ENCODE measurements at regions not wholly inside any gene's neighbourhood (a gene's known extent, or its start where the extent isn't known, plus 50 kb on each side); places are given as distances from the start of the nearest gene placed in this dataset.

GRCh38 chr3:72407766-72408165 lies 440.5 kb downstream of the SHQ1 start:
- TF ChIP-seq, protein P1, sequence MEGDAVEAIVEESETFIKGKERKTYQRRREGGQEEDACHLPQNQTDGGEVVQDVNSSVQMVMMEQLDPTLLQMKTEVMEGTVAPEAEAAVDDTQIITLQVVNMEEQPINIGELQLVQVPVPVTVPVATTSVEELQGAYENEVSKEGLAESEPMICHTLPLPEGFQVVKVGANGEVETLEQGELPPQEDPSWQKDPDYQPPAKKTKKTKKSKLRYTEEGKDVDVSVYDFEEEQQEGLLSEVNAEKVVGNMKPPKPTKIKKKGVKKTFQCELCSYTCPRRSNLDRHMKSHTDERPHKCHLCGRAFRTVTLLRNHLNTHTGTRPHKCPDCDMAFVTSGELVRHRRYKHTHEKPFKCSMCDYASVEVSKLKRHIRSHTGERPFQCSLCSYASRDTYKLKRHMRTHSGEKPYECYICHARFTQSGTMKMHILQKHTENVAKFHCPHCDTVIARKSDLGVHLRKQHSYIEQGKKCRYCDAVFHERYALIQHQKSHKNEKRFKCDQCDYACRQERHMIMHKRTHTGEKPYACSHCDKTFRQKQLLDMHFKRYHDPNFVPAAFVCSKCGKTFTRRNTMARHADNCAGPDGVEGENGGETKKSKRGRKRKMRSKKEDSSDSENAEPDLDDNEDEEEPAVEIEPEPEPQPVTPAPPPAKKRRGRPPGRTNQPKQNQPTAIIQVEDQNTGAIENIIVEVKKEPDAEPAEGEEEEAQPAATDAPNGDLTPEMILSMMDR (IDR thresholded peaks at IDR 0.05; ENCODE audit: poor library complexity) = no peak
- TF ChIP-seq EZH2 (IDR thresholded peaks at IDR 0.05; ENCODE audit: borderline replicate concordance) (no peak), EZH2phosphoT487 (IDR thresholded peaks at IDR 0.05; ENCODE audit: low read depth, severe bottlenecking, unreplicated experiment) (no peak)

Data from hepatocyte (in vitro differentiated cells).